Activated CD8-positive, alpha-beta memory T cell treated with anti-CD3 and anti-CD28 coated beads for 36 hours (primary cell): ENCODE measurements at regions not wholly inside any gene's neighbourhood (a gene's known extent, or its start where the extent isn't known, plus 50 kb on each side); places are given as distances from the start of the nearest gene placed in this dataset.
"Not testable (repeated sequence)": the region's sequence is repeated elsewhere in the genome, so short reads cannot be mapped to it uniquely, and the experiment has no call there.

Experiments used
- CTCF ChIA-PET: fragments of 350-600 bp; sonication (Branson Sonifier 250); formaldehyde crosslinking; loops from one replicate; lab custom pipeline; 2021; ENCODE audit warnings: antibody characterized with exemption; lab: Charles Lee
- POLR2A ChIA-PET: fragments of 350-600 bp; sonication (Branson Sonifier 250); formaldehyde crosslinking; loops from one replicate; lab custom pipeline; 2021; ENCODE audit warnings: antibody characterized with exemption; lab: Charles Lee

DNA sequence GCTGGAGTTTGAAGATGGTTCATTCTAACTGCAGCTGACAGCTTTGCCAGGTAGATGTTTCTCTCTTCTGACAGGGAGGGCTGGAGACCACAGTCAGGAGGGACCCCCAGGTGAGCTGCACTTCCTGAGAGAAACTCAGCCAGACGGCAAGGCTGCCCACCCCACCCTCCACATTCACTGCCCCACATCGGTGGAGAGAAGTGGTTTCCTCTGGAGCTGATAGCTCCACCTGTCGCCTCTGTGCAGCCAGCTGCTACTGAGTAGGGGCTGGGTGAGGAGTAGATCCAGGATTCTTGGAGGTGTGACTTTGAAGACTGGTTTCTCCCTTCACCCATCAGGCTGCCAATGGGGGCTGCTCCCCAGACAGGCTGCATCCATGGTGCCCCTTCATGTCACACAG lies 175.0 kb downstream of the CARTPT start:
- ChIA-PET CTCF (no interaction called here), POLR2A (no interaction called here)

DNA sequence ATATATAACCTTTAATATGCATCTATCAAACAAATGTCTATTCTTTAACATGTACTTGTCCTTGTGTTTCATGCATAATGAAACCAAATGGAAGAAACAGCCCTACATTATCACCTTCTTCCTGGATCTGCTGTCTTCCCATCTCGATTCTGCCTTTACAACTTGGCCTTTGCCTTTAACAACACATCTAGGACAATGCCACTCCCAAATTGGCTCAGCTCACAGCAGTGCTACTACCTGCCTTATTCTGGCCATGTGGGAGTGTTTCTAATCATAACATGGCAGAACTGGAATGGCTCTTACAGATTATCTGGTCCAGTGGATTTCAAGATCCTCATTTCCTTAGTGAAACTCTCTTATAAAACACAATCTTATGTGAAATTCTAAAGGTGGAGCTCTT lies 176.5 kb downstream of the CARTPT start:
- POLR2A ChIA-PET: no interaction called here
- CTCF ChIA-PET: no interaction called here

DNA sequence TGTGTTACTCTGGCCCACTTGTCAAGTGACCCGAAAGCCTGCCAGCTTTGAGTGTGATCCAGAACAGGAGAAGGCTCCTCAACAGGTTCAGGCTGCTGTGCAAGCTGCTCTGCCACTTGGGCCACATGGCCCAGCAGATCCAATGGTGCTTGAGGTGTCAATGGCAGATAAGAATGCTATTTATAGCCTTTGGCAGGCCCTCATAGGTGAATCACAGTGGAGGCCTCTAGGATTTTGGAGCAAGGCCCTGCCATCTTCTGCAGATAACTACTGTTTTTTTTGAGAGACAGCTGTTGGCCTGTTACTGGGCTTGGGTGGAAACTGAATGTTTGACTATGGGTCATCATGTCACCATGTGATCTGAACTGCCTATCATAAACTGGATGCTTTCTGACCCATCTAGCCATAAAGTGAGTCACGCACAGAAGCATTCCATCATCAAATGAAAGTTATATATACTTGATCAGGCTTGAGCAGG lies 180.8 kb downstream of the CARTPT start:
- CTCF ChIA-PET: no interaction called here
- POLR2A ChIA-PET: no interaction called here

DNA sequence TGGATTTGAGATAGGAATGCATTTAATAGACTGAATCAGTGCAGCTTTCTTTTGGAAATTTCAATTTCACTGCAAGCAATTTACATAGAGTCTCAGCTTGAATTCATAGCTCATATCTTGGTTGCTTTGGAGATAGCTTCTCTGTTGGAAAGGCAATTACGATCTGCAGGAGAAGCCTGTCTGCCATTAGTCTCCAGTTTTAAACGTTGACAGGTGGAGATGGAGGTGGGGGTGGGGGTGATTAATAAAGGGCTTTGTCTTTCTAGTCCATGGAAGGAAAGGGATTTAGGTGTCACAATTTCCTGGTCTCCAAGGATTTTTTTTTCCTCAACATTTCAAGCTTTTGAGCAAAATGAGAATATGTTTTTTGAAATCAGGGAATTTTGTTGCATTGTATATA lies 184.7 kb downstream of the CARTPT start:
- CTCF ChIA-PET: no interaction called here
- POLR2A ChIA-PET: no interaction called here

DNA sequence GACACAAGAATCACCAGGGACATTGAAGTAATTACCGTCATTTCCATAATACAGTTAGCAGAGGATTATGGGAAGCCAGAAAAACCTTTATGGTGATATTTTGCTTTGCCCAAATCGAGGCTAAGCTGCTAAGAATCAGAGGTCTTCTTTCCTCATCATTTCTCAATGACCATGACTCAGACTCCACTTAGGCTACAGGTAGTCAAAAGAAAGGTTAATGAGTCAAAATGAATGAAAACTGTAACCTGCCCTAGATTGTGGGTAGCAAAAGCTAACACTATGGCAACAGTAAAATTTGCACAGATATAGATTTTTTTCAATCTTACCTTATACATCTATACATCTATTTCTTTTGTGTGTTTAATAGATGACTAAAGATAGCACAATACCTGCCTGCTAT lies 185.8 kb downstream of the CARTPT start:
- POLR2A ChIA-PET: no interaction called here
- CTCF ChIA-PET: no interaction called here

DNA sequence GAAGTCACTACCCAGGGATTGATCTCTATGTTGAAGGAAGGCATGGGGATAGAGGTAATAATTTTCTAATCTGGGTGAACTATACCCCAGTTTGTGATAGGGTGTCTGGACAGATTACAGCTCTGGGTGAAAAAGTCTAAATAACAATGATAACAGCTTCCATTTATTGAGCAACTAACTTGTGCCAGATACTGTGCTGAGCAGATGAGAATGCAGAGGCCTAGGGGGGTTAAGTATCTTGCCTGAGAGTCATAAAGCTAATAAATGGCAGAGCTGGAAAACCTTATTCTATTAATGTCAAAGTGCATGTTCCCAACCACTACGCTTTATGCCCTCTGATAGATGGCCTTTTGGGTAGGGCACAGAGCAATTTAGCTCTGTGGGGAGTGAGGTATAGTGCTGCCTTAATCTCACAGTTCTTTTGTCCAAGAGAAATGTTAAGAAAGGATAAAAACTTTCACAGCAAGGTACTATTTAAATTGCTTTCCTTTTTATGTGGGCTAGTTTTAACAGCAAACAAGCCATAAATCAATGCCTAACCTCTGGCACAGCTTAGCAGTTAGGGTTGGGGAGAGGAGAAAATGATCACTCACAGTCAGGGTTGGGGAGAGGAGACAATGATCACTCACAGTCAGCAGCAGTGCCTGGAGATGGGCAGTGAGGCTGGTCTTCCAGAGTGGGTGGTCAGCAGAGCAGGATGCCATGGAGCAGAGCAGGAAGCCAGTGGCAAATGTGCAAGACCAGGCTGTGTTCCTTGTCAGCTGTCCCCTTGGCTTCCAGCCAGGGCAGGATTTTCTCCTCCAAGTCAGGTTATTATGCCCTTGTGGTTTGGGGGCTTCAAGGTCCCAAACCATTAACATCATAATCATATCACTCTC lies 187.0 kb downstream of the CARTPT start:
- CTCF ChIA-PET: no interaction called here
- POLR2A ChIA-PET: no interaction called here

DNA sequence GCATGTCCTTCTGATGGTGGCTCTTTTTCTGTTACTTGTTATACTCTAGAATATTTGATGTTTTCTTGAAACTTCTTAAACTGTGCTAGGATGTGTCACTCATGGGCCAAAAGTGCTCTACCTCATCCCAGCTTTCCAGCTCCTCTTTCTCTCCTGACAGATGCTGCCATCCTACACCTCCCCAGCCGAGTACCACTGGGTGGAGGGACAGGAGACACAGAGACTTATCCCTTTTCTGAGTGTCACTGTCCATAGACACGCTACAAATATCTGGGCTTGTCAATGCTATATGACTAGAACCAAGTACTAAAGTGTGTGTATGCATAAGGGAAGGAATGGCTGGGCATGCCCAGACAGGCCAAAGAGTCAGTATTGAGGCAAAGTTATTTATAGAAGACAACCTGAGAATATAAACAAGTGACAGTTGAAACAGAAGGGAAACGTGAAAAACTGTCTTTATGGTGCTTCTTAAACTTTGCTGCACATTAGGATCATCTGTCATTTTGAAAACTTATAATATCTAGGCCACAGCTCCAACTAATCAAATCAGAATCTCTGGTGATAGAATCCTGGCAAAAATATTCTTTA lies 188.0 kb downstream of the CARTPT start:
- POLR2A ChIA-PET: no interaction called here
- CTCF ChIA-PET: no interaction called here

DNA sequence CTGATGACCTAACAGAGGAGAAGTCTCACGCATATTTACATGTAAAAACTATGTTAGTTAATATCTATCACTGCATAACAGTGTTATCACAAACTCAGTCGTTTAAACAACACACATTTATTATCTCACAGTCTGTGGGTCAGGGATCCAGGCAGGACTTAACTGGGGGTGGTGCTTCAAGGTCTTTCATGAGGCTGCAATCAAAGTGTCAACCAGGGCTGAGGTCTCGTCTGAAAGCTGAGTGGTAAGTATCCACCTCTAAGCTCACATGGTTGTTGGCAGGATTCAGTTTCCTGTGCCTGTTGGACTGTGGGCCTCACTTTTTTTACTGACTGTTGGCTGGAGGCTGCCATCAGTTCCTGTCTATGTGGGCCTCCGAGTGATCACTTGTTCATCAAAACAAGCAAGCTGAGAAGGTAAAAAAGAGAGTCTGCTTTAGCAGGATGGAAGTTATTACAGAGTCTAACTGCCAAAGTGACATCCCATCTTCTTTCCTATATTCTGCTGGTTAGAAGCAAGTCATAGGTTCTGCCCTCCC lies 188.6 kb downstream of the CARTPT start:
- ChIA-PET POLR2A (no interaction called here), CTCF (no interaction called here)

DNA sequence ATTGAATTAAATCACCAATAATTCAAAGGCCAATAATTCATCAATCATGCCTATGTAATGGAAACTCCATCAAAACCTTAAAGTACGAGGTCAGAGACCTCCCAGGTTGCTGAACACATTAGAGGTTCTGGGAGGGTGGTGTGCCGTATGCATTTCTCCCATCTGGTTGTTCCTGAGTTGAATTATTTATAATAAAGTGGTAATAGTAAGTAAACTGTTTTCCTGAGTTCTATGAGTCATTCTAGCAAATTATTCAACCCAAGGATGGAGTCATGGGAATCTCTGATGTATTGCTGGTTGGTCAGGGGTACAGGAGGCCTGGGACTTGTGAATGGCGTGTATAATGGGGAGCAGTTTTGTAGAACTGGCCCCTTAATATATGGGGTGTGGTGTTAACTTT lies 191.7 kb downstream of the CARTPT start:
- POLR2A ChIA-PET: no interaction called here
- CTCF ChIA-PET: no interaction called here

DNA sequence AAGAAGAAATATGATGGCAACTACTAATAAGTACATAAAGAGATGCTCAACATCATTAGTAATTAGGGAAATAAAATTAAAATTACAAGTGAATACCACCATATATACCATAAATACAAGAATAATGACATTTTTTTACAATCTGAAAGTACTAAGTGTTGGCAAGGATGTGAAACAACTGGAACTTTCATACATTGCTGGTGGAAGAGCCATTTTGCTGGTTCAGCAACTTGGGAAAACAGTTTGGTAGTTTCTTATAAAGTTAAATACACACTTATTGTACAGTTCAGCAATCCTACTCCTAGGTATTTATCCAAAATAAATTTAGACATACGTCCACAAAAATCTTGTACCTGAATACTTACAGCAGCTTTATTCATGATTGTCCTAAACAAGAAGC lies 192.9 kb downstream of the CARTPT start:
- CTCF ChIA-PET: no interaction called here
- POLR2A ChIA-PET: no interaction called here

DNA sequence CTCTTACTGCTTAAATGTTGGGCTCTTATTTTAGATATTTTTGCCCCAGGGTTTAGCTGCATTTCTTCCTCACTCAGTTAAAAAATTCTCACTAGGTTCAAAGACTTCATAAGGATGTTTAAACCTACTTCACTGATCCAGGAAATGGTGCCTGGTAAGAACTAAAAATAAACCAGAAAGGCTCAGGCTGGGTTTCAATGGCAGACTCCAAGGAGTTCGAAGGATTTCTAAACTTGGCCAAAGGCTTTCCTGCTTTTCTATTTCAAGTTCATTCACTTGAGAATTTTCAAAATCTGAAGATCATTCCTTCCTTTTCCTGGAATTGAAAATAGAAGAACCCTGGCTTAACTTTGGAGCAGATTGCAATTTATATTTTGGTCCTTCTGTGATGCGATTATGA lies 193.0 kb upstream of the MAP1B start:
- CTCF ChIA-PET: no interaction called here
- POLR2A ChIA-PET: no interaction called here

DNA sequence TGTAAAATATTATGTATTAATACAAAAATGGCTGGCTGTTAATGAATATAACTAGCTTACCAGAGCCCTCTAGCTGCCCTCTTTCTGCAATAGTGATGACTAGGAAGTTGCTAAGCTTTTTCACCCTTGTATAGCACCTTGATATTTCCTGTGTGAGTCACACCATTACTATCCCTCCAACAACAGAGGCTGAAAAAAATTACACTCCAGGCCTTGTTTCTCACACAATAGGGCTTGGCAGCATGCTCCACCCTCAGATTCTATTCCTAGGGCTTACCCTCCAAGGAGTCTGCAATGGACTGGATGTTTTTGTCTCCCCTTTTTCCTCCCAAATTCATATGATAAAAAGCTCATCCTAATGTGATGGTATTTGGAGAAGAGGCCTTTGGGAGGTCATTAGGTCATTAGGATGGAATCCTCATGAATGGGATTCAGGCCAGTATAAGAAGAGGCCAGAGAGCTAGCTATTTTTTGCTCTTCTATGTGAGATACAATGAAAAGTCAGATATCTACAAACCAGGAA lies 184.6 kb upstream of the MAP1B start:
- ChIA-PET CTCF (no interaction called here), POLR2A (no interaction called here)

DNA sequence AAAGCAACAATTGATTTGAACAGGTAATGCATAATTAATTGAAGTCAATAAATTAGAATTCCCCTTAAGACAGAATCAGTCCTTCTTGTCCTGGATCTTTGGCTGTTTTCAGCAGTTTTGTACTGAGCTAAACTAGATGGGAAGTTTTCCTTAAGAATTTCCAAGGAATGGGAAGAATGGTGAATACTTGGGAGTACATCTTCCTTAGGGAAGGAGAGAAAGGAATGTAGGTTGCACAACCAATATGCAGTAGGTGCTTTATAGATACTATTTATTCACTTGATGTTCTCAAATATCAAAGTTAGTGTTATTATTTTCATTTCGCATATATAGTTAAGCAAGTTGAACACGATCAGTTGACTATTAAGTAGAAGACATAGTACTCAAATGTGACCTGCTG lies 183.5 kb upstream of the MAP1B start:
- POLR2A ChIA-PET: no interaction called here
- CTCF ChIA-PET: no interaction called here

DNA sequence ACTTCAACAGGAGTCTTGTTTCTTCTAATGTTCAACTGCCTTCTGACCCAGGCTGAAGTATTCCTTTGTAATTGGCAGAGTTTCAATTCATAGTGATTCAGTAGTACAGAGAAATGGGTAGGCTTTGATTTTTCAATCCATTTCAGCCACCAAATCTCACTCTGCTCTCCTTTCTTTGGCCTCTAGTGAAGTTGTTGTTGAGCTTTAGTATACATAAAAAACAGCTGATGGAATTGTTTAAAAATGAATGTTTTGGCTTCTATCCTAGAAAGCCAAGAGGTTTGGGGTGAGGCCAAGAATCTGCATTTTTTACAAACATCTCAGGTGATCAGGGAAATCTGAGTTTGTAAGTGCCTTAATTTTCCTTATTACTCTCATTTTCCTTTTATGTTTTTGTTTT lies 182.9 kb upstream of the MAP1B start:
- ChIA-PET CTCF (no interaction called here), POLR2A (no interaction called here)

DNA sequence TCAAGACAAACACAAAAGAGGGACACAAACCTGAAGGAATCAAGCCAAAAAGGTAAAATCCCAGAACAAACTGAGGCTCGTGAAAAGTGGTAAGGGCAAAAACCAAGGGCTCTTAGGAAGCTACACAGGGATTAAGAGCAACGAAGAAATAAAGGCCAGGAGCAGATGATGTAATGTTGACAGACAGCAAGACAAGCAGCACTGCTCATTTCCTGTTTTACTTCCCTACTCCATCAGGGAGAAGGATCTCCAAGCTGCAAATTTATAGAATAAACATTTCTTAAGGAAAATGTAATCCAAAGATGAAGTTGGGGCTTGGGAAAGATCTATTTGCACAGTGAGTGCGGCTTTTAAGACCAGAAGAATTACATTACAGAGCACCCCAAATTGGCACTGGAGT lies 182.3 kb upstream of the MAP1B start:
- CTCF ChIA-PET: no interaction called here
- POLR2A ChIA-PET: no interaction called here

DNA sequence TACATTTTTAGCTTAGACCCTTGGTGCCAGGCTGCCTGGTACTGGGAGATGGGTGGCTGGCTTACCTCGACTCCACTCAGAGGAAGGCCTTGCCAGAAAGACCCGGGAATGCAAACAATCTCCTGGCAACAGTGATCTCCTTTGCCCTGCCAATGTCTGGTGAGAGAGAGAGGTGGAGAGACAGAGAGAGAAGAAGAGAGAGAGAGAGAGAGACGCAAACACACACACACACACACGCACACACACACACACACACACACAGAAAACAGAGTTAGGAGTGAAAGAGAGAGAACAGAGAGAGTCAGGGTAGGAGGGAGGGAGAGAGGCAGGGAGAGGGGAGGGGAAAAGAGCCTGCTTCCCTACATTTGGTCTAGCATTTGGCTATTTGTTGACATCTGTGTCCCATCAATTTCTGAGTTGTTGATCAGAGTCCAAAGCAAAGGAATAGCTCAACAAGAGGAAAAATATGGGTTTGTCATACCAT lies 181.6 kb upstream of the MAP1B start:
- CTCF ChIA-PET: no interaction called here
- POLR2A ChIA-PET: no interaction called here

DNA sequence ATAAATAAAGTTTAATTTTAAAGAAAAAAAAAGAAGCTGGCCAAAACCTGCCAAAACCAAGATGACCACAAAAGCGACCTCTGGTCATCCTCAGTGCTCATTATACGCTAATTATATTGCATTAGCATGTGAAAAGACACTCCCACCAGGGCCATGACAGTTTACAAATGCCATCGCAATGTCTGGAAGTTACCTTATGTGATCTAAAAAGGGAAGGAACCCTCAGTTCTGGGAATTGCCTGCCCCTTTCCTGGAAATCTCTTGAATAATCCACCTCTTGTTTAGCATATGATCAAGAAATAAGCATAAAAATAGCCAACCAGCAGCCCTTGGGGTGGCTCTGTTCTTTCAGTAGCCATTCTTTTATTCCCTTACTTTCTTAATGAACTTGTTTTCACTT lies 178.3 kb upstream of the MAP1B start:
- ChIA-PET POLR2A (no interaction called here), CTCF (no interaction called here)

DNA sequence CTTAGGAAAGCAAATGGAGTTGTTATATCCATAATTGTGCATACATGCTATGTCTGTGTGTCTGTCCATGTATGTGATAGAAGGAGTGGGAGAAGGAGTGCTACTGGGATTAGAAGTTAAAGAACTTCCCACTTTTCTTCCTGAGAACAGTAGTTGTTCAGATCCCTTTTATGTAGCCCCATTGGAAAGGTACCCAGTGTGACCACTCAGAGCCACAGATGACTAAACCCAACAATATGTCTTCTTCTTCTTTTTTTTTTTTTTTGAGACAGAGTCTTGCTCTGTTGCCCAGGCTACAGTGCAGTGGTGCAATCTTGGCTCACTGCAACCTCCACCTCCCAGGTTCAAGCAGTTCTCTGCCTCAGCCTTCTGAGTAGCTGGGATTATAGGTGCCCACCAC lies 176.7 kb upstream of the MAP1B start:
- POLR2A ChIA-PET, CTCF ChIA-PET: not testable (repeated sequence)

DNA sequence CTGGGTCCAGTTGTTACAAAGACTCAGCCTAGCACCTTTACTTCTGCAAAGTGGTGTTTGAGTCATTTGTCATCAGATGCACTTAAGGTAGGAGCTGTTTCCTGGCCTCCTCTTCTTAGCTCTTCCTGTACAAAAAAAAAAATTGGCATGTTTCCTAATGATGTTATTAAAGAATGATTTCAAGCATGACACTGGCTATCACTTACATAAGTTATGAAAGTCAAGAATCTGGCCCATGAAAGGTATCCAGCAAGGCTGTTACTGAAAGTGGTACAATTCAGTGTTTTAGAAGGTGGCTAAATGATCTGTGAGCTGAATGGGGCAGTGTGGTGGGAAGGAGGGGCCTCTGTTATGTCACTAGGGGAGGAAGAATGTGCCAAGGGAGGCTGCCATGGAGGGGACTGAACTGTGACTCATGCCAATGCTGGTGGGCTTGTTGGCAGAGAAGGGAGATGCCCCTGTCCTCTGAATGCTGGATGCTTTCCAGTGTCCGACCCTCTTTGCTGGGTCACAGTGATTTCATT lies 175.1 kb upstream of the MAP1B start:
- CTCF ChIA-PET: no interaction called here
- POLR2A ChIA-PET: no interaction called here

DNA sequence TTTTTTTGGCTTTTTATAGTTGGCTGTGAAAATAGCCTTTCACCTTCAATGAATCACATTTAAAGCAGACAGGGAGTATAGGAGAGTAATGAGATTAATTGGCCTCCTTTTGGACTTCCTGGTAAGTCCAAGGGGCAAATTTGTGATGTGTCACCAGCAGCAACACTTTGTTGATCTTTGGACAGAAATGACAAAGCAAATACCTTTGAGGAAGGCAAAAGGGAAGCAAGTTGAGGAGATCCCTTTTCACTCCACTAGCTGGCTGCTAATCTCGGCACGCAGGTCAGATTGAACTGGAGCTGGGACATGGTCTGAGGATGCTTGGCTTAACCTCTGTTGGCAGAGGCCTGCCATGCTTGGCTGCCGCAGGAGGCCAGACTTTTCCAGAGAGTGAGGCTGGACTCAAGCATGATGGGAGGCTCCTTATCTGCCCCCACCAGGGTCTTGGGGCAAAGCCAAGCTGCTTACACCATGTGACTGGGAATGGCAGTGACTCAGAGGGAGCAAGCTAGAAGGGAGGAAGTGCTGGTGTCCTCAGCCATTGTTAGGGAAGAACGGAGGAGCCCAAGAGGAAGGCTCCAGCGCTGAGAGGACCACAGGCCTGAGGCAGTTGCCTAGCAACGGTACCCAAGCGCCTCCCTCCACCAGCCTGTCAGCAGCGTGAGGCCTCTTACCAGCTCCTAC lies 174.5 kb upstream of the MAP1B start:
- CTCF ChIA-PET: no interaction called here
- POLR2A ChIA-PET: no interaction called here
